Stomach (tissue), 8 donors: ENCODE measurements at regions not wholly inside any gene's neighbourhood (a gene's known extent, or its start where the extent isn't known, plus 50 kb on each side); places are given as distances from the start of the nearest gene placed in this dataset.

Experiments
- DNase-seq, 2 donors: peaks; one replicate each; pipeline versions ENCODE4 v3.0.0 to v3.0.0-alpha.2; 2013 to 2019
- H3K27ac ChIP-seq, 5 donors: fragments of 200-600 bp in 4 of 5; sonication (generic) in 4 of 5; one replicate each; pipeline ENCODE4 v1.5.1; 2013 to 2019; ENCODE audit warnings: mild to moderate bottlenecking in 1 of 5, moderate library complexity in 1 of 5
- H3K27me3 ChIP-seq, 3 donors: fragments of 200-600 bp; sonication (generic); one replicate each; pipeline ENCODE4 v1.5.1; 2017 to 2019; ENCODE audit warnings: mixed run types in 1 of 3
- H3K36me3 ChIP-seq, 4 donors: fragments of 200-600 bp; sonication (generic); 1 replicate in 3 of 4; 2 replicates in 1 of 4; pipeline ENCODE4 v1.5.1; 2016 to 2019
- H3K4me1 ChIP-seq, 4 donors: fragments of 200-600 bp; sonication (generic); one replicate each; pipeline ENCODE4 v1.5.1; 2016 to 2019
- H3K4me3 ChIP-seq, 4 donors: fragments of 200-600 bp; sonication (generic) in 3 of 4; one replicate each; pipeline ENCODE4 v1.5.1; 2016 to 2019; ENCODE audit warnings: mild to moderate bottlenecking in 1 of 4
- H3K9me3 ChIP-seq, 4 donors: fragments of 200-600 bp; sonication (generic); one replicate each; pipeline ENCODE4 v1.5.1; 2016 to 2019
- EP300 ChIP-seq: sonication (generic); formaldehyde crosslinking; IDR thresholded peaks from one replicate; pipeline ENCODE4 v1.6.1; 2017; ENCODE audit warnings: antibody characterized with exemption
- POLR2A ChIP-seq, 4 donors: fragments of 450-650 bp; IDR thresholded peaks; one replicate each; pipeline ENCODE4 v1.6.1; 2016; ENCODE audit warnings: antibody characterized with exemption in 4 of 4, control low read depth in 2 of 4, mild to moderate bottlenecking in 1 of 4, moderate library complexity in 1 of 4
- POLR2AphosphoS5 ChIP-seq, 3 donors: sonication (generic); formaldehyde crosslinking; IDR thresholded peaks; one replicate each; pipeline ENCODE4 v1.6.1; 2016; ENCODE audit warnings: antibody characterized with exemption in 3 of 3
- WGBS, 5 donors: extraction: QIAGEN DNeasy Blood & Tissue Kit in 3 of 5; methylation state at CpG; one replicate each; pipeline versions ENCODE4 v1.1.5 to v1.1.7; 2013 to 2018; 5-methylcytosine and 5-hydroxymethylcytosine counted together
- intact Hi-C: fragments of 100-400 bp; cut with DNase I; formaldehyde crosslinking; loops from one replicate; pipeline ENCODE4 v1.15.1; 2023; ENCODE audit warnings: low total_unique reads
- TF ChIP-seq, protein P1 (sequence below), 7 experiments: fragments of 450-650 bp in 4 of 7; fragments of 200-600 bp in 3 of 7; sonication (generic) in 3 of 7; IDR thresholded peaks; one replicate each; pipeline ENCODE4 v1.5.1; 2016 to 2019; ENCODE audit warnings: antibody characterized with exemption in 7 of 7, control low read depth in 2 of 7, mild to moderate bottlenecking in 1 of 7
- donor health status: healthy with polysubstance abuse.
- donor health status: Bipolar disorder and iron deficiency.
- donor health status: healthy.

DNA sequence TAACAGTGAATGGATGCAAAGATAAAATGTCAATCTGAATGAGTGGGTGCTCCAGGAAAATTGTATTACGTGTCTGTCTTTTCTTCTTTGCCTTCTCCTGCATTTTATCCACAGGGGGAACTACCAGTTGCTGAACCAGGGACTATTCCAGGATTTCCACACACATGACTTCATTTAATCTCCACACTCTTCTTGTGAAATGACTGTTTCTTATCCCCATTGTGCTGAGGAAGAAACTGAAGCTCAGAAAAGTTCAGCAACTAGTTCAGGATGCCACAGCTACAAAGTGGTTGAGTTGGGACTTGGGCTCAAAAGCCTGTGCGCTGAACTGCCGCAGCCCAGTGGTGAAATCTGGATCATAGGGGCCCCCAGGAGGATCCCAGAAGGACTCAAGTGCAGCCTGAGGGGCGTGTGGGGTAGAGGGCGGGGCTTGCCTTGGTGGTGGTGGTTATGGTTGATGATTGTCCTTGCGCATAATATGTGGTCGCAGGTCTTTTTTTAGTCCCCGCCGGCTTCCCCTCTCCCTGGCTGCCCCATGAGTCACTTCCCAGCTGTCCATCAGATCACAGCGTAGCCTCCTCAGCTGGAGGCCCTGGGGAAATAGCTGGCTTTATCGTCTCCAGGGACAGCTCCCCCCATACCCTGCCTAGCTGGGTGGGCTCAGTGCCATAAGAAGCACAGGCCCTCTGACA, 235.2 kb upstream of the CRY1 start:
- H3K9me3 ChIP-seq, result no peaks in the 10 kb centered on the region
- DNase-seq, result no peak
- H3K27me3 ChIP-seq, result peaks cover 0 to 53% (median 3%) of the 10 kb centered on the region in 3 donors
- H3K36me3 ChIP-seq, result no peaks in the 10 kb centered on the region
- TF ChIP-seq POLR2AphosphoS5 (IDR thresholded peaks at IDR 0.05), result no peak
- TF ChIP-seq EP300, result no peak
- TF ChIP-seq, protein P1, sequence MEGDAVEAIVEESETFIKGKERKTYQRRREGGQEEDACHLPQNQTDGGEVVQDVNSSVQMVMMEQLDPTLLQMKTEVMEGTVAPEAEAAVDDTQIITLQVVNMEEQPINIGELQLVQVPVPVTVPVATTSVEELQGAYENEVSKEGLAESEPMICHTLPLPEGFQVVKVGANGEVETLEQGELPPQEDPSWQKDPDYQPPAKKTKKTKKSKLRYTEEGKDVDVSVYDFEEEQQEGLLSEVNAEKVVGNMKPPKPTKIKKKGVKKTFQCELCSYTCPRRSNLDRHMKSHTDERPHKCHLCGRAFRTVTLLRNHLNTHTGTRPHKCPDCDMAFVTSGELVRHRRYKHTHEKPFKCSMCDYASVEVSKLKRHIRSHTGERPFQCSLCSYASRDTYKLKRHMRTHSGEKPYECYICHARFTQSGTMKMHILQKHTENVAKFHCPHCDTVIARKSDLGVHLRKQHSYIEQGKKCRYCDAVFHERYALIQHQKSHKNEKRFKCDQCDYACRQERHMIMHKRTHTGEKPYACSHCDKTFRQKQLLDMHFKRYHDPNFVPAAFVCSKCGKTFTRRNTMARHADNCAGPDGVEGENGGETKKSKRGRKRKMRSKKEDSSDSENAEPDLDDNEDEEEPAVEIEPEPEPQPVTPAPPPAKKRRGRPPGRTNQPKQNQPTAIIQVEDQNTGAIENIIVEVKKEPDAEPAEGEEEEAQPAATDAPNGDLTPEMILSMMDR (IDR thresholded peaks at IDR 0.05), result no peak
- no peak for TF ChIP-seq POLR2A (IDR thresholded peaks at IDR 0.05)
- no peak overlapping the region for H3K4me3 ChIP-seq
- intact Hi-C loops, result no loop called here
- H3K4me1 ChIP-seq, result no peaks in the 10 kb centered on the region
- no peak overlapping the region for H3K27ac ChIP-seq
- WGBS, 5 donors, result 32 to 50% (median 42%) methylated on average over 7 to 11 of the region's 11 CpGs

DNA sequence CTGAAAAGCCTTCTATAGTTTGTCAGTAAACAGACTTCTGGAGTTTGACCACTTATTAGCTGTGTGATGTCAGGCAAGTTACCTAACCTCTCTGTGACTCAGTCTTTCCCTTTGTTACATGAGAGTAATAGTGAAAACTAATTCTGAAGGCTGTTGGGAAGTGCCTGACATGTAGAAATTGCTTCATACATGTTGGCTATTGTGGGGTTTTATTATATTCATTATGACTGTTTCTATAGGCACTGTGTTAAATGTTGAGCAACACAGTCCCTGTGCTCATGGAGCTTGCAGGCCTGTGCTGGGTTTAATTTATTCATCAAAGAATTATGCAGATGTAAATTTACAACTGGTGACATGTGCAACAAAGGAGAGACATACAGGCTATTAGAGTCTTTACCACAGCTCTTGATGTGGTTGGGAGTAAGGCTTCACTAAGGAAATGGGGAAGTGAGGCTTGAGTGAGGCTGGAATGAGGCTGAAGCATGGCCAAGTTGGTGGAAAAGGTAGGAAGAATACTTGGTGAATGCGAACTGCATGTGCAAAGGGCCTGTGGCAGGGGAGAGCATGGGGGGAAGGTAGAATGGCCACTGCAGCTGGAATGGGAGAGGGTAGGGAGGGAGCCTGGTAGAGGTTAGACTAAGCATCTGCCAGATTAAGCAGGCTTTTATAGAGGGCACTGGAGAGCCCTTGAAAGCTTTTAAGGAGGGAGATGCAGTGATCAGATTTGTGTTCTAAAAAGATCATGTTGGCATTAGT, 236.4 kb upstream of the CRY1 start:
- TF ChIP-seq, protein P1 (IDR thresholded peaks at IDR 0.05), result no peak
- TF ChIP-seq POLR2AphosphoS5 (IDR thresholded peaks at IDR 0.05), result no peak
- TF ChIP-seq POLR2A (IDR thresholded peaks at IDR 0.05), result no peak
- no peak for TF ChIP-seq EP300
- intact Hi-C loops, result no loop called here
- H3K9me3 ChIP-seq, result no peaks in the 10 kb centered on the region
- WGBS, 5 donors, result 82 to 90% (median 89%) methylated on average over 1 of the region's 1 CpG
- DNase-seq, result no peak
- no peak overlapping the region for H3K4me3 ChIP-seq
- H3K27me3 ChIP-seq, result peaks cover 0 to 46% (median 3%) of the 10 kb centered on the region in 3 donors
- H3K4me1 ChIP-seq, result no peaks in the 10 kb centered on the region
- no peak overlapping the region for H3K27ac ChIP-seq
- H3K36me3 ChIP-seq, result no peaks in the 10 kb centered on the region

DNA sequence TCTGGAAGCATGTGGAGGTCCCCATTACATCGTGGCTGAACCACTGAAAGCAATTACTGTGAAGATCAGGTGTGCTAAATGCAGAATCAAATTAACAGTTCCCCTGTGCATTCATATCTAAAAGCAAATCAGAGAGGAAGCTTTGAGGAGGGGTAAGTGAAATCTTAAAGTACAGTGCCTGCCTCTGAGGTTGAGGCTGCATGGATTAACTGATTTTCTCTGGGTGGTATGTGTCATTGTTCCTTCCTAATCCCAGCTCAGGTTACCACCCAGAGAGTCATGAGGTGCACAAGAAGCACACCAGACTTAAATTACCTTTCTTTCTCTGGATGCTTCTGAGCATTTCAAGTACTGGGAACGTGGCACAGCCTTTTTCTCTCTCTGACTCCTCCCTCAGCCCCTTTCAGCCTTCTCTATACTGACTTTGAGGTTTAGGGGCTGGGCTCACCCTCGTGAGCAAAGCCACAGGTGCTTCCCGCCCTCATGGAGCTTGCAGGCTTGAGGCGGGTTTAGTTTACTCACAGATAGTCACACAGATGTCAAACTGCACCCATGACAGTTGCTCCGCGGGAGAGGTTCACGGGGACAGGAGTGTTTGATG, 237.6 kb upstream of the CRY1 start:
- intact Hi-C loops, result no loop called here
- Histone ChIP-seq H3K9me3 (no peaks in the 10 kb centered on the region), H3K27ac (no peak overlapping the region), H3K27me3 (peaks cover 0 to 36% (median 3%) of the 10 kb centered on the region in 3 donors), H3K36me3 (no peaks in the 10 kb centered on the region), H3K4me1 (no peaks in the 10 kb centered on the region), H3K4me3 (no peak overlapping the region)
- no peak for DNase-seq
- WGBS, 5 donors, result 33 to 46% (median 38%) methylated on average over 5 to 8 of the region's 8 CpGs
- TF ChIP-seq POLR2AphosphoS5 (IDR thresholded peaks at IDR 0.05), result no peak
- no peak for TF ChIP-seq EP300
- no peak for TF ChIP-seq POLR2A (IDR thresholded peaks at IDR 0.05)
- TF ChIP-seq, protein P1 (IDR thresholded peaks at IDR 0.05), result no peak

DNA sequence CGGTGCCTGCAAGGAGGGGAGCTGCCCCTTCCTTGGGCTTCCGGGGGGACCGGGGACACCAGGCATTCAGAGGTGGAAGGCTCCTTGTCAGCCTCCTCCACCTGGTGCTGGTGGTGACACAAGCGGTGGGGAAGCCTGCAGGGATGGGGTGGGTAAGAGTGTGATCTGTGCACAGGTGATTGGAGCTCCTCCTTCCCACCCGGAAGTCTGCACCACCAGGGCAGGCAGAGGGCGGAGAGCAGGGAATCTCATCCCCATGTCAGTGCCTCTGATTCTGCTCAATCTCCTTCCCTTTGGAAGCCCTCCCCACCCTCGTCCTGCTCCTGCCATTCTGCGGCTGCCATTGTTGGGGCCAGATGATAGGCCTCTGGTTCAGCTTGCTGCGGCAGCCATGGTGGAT, 238.1 kb upstream of the CRY1 start:
- Histone ChIP-seq H3K4me1 (no peaks in the 10 kb centered on the region), H3K36me3 (no peaks in the 10 kb centered on the region), H3K9me3 (no peaks in the 10 kb centered on the region), H3K27ac (no peak overlapping the region), H3K27me3 (peaks cover 0 to 31% (median 3%) of the 10 kb centered on the region in 3 donors), H3K4me3 (no peak overlapping the region)
- WGBS, 5 donors, result 69 to 79% (median 76%) methylated on average over 4 to 9 of the region's 9 CpGs
- TF ChIP-seq, protein P1 (IDR thresholded peaks at IDR 0.05), result no peak
- no peak for TF ChIP-seq POLR2A (IDR thresholded peaks at IDR 0.05)
- TF ChIP-seq EP300, result no peak
- intact Hi-C loops, result no loop called here
- no peak for DNase-seq
